HUES6 (cell line): ENCODE measurements at regions not wholly inside any gene's neighbourhood (a gene's known extent, or its start where the extent isn't known, plus 50 kb on each side); places are given as distances from the start of the nearest gene placed in this dataset.

Source experiments
- H3K27ac ChIP-seq: 2 replicates; pipeline ENCODE4 v1.7.0; 2013; ENCODE audit warnings: low read depth, mild to moderate bottlenecking, low read length, inconsistent platforms
- H3K27me3 ChIP-seq: 2 replicates; pipeline ENCODE4 v1.6.1; 2013; ENCODE audit warnings: low read length; ENCODE audit not compliant: control insufficient read depth, insufficient read depth
- H3K36me3 ChIP-seq: 2 replicates; pipeline ENCODE4 v1.6.1; 2013; ENCODE audit warnings: low read length; ENCODE audit not compliant: control insufficient read depth, insufficient read depth
- H3K4me1 ChIP-seq: 2 replicates; pipeline ENCODE4 v1.6.1; 2013; ENCODE audit warnings: low read length; ENCODE audit not compliant: control insufficient read depth, insufficient read depth
- H3K4me3 ChIP-seq: 2 replicates; pipeline ENCODE4 v1.5.1; 2013; ENCODE audit warnings: low read depth, low read length
- H3K9ac ChIP-seq: one replicate; pipeline ENCODE4 v1.6.1; 2013; ENCODE audit warnings: mild to moderate bottlenecking, low read length
- H3K9me3 ChIP-seq: 2 replicates; pipeline ENCODE4 v1.6.1; 2013; ENCODE audit warnings: low read depth, low read length; ENCODE audit not compliant: control insufficient read depth, insufficient read depth

GRCh38 chr11:11681536-11681935 lies 59.7 kb upstream of the GALNT18 start:
- Histone ChIP-seq H3K4me1 (no peaks in the 10 kb centered on the region), H3K36me3 (no peaks in the 10 kb centered on the region), H3K27me3 (no peaks in the 10 kb centered on the region), H3K4me3 (no peak overlapping the region), H3K27ac (no peak overlapping the region), H3K9me3 (no peaks in the 10 kb centered on the region), H3K9ac (no peak overlapping the region)

DNA sequence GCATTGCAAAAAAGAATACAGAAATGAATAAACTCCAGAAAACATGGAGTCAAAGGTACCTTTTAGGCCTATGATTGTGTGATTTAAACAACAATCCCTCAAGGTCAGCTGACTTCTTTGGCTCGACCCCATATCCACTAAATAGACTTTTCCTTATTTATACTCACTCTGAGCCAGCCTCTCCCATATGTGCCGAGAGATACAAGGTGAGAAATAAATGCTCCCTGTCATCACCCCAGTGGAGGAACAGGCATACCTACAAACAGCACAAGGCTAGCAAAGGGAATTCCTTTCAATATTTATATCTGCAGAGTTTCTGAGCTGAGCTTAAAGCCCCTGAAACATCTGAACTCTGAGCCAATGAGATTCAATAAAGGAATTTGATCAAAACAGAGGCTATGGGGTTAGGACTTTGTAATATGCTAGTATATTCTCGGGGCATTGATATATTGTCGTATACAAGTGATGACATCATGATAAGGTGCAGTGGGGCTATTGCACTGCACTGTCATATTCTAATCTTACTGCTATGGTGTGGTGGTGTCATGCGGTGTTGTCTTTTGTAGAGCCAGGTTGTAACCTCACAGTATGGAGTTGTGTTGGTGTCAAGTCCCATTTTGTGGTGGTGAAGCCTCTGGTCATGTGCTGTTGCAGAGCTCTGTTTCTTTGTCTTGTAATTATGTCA lies 56.0 kb upstream of the GALNT18 start:
- no peaks in the 10 kb centered on the region for H3K36me3 ChIP-seq
- no peak overlapping the region for H3K9ac ChIP-seq
- no peak overlapping the region for H3K4me3 ChIP-seq
- no peak overlapping the region for H3K27ac ChIP-seq
- no peaks in the 10 kb centered on the region; the same call in 1 of the 2 replicates for H3K4me1 ChIP-seq
- no peaks in the 10 kb centered on the region for H3K27me3 ChIP-seq
- no peaks in the 10 kb centered on the region for H3K9me3 ChIP-seq

DNA sequence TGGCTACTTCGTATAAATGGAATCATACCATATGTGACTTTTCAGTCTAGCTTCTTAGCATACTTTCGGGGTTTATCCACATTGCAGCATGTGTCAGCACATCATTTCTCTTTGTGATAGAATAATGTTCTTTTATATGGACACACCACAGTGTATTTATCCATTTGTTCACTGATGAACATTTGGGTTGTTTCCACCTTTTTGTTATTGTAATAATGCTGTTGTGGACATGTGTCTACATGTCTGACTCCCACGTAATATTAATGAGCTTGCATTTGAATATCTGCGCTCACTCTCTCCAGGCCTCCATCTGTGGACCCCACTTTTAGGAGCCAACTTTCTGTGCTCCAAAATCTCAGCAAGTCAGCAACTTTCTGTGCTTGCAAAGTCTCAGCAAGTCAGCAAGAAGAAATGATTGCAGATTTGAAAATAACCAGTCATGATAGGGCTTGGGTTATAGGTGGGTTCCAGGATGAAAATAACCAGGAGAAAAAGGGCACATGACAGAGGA lies 53.9 kb upstream of the GALNT18 start:
- Histone ChIP-seq H3K4me3 (no peak overlapping the region), H3K4me1 (peaks cover 10% of the 10 kb centered on the region; the same call in 1 of the 2 replicates), H3K27ac (no peak overlapping the region)

GRCh38 chr11:11672789-11673188 lies 51.0 kb upstream of the GALNT18 start:
- H3K36me3 ChIP-seq, result no peaks in the 10 kb centered on the region
- H3K9ac ChIP-seq, result no peak overlapping the region
- H3K9me3 ChIP-seq, result no peaks in the 10 kb centered on the region
- H3K4me1 ChIP-seq, result peaks cover 10% of the 10 kb centered on the region; the same call in 1 of the 2 replicates
- no peaks in the 10 kb centered on the region for H3K27me3 ChIP-seq
- no peak overlapping the region for H3K27ac ChIP-seq
- H3K4me3 ChIP-seq, result no peak overlapping the region

More for the DNA sequence above, 53.9 kb upstream of the GALNT18 start:
- no peaks in the 10 kb centered on the region for H3K36me3 ChIP-seq
- no peaks in the 10 kb centered on the region for H3K27me3 ChIP-seq
- no peak overlapping the region for H3K9ac ChIP-seq
- H3K9me3 ChIP-seq, result no peaks in the 10 kb centered on the region

GRCh38 chr11:11672101-11672500 lies 50.3 kb upstream of the GALNT18 start:
- Histone ChIP-seq H3K36me3 (no peaks in the 10 kb centered on the region), H3K4me3 (no peak overlapping the region), H3K27me3 (no peaks in the 10 kb centered on the region), H3K4me1 (peaks cover 10% of the 10 kb centered on the region; the same call in 1 of the 2 replicates), H3K9ac (no peak overlapping the region), H3K27ac (no peak overlapping the region), H3K9me3 (peaks cover 3% of the 10 kb centered on the region)
